GM18517 (cell line): ENCODE measurements at regions not wholly inside any gene's neighbourhood (a gene's known extent, or its start where the extent isn't known, plus 50 kb on each side); places are given as distances from the start of the nearest gene placed in this dataset.

Source experiments
- ATAC-seq: cut with Tn5 transposase; IDR thresholded peaks from one replicate; pipeline ENCODE4 v1.9.1; 2021; ENCODE audit warnings: mild to moderate bottlenecking, moderate library complexity; ENCODE audit not compliant: unreplicated experiment

DNA sequence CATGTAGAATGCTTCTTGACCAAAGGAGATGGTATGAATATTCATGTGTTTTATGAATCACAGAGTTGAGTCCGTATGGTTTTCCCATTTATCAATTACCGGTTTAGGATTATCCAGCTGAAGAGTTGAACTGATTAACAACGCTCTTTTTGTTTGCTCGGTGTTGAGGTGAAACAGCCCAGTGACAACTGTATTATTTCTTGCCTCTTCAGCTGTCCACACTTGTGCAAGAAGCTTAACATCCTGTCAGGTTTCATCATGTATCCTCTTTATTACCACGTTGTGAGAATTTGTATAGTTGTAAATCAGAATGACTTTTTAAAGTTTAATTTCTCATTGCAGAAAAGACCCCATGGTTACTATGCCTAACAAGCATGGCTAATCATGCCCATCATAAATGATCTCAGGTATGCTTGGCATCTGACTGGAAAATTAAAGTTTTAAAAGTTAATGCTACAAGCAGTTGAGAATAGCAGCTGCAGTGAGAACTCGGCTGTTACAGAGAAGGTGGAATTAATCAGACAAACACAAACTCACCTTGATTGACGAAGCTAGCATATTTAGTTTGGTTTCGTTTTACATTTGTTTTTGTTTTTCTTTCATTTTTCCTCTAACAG lies 563.2 kb upstream of the ADGRL2 start:
- no peak for ATAC-seq

DNA sequence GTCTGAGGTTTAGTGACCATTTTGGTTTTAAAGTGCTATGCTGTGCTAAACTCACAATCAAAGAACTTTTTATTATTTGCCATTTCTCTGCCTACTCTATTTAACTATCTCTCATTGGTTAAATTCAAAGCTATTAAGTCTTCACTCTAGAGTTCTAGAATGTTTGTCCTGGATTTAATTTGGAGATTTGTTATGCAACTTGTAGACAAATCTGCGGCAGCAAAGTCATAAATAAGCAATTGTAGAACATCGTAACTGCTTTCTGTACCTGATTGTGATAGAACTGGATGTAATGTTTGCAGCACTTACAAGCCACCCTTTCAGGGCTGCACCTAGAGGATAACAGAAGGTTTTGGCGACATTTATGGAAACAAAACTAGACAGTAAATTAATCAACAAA lies 566.5 kb upstream of the ADGRL2 start:
- ATAC-seq: no peak

DNA sequence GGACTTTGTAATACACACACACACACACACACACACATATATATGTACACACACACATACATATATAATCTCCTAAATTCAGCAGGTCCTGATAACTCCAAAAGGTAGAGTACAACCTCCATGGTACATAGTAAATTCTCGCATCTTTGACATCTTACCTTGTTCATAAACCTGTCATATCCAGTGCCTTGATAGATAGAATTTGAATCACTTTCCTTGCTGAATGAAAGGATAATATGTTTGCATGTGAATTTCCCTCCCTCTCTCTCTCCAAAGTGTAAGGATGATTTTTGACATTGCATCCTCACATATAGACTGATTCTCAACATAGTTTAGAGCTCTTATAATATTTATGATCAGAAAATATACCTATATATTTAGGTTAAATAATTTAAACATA lies 567.1 kb upstream of the ADGRL2 start:
- no peak for ATAC-seq

- no peak for ATAC-seq
Observed at GRCh38 chr1:81232420-81232819, 568.3 kb upstream of the ADGRL2 start.

DNA sequence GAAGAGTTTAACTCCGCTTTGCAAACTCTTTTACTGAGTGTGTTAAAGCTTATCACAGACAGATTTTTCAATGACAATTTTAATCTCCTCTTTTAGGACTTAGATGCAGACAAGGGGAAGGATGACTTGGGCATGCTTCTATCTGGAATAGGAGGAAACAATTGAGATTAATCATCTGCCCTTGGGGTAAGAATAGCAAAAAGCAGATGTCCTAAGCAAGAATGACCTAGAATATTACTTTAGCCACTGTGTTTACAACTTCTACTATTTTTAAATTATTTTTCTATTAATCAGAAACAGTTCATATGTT lies 569.0 kb upstream of the ADGRL2 start:
- ATAC-seq: no peak

GRCh38 chr1:81230983-81231728 lies 569.6 kb upstream of the ADGRL2 start:
- no peak for ATAC-seq

DNA sequence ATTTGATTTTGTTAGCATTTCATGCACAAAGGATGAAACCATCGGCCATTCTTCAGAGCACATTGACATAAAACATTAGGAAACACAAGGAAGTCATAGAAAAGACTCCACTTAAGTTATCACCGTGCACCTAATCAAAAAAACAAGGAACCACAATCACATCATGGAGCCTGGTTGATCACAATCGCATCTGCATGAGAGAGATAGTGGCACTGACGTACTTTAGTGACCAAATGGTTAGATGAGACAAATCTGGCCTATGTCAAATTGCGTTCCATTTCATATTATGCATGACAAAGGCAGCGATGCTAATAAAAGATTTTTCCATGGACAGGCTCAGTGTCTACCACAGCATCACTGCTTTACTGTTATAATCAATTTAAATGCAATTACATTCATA lies 571.8 kb upstream of the ADGRL2 start:
- no peak for ATAC-seq

- ATAC-seq: no peak
Observed at GRCh38 chr1:81226603-81226928, 574.2 kb upstream of the ADGRL2 start.

GRCh38 chr1:81225789-81226602 lies 574.7 kb upstream of the ADGRL2 start:
- ATAC-seq: no peak

- ATAC-seq: no peak
Observed at GRCh38 chr1:81224222-81224621, 576.5 kb upstream of the ADGRL2 start.

DNA sequence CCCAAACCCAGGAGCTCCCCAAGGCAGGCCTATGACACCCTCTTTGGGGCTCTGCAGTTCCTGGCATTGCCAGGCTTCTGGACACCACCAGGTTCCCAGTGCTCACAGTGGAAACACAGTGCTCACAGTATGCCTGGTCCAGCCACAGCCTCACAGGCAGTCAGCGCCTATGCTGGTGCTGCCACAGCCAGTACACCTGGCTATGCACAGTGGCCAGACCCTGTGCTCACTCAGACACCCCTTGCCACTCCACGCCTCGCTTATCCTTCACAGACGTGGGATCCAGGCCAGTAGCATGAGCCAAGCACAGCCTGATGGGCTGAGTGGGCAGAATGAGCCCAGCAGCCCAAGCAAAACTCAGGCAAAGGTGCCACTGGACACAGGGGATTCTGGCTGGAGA lies 579.2 kb upstream of the ADGRL2 start:
- no peak for ATAC-seq

DNA sequence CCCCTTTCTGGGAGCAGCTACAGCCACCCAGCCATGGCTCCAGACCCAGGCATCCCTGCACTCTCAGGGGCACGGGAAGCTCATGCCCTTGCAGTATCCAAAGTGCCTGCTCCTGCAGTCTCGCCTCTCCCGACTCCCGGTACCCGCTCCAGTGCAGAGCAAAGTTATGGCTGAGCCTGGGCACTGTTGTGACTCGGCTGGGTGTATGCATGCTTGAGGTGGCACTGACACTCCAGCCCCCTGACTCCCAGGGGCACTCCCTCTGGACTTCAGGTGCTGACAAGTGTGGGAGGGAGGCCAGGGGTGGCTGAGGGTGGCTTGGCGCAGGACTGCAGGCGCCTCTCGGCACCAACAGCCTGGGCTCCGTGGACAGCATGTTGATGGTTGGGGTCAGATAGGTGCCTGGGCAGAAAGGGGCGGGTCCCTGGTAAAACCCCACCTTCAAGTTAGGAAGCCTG lies 580.1 kb upstream of the ADGRL2 start:
- no peak for ATAC-seq

- ATAC-seq: no peak
Observed at GRCh38 chr1:81217058-81217457, 583.7 kb upstream of the ADGRL2 start.

- ATAC-seq: no peak
Observed at GRCh38 chr1:81213279-81213678, 587.5 kb upstream of the ADGRL2 start.

- ATAC-seq: no peak
Observed at GRCh38 chr1:81209461-81209860, 591.3 kb upstream of the ADGRL2 start.

GRCh38 chr1:81208441-81208840 lies 592.3 kb upstream of the ADGRL2 start:
- no peak for ATAC-seq

- no peak for ATAC-seq
Observed at GRCh38 chr1:81205956-81206355, 594.8 kb upstream of the ADGRL2 start.

GRCh38 chr1:81201779-81202178 lies 599.0 kb upstream of the ADGRL2 start:
- ATAC-seq: no peak

DNA sequence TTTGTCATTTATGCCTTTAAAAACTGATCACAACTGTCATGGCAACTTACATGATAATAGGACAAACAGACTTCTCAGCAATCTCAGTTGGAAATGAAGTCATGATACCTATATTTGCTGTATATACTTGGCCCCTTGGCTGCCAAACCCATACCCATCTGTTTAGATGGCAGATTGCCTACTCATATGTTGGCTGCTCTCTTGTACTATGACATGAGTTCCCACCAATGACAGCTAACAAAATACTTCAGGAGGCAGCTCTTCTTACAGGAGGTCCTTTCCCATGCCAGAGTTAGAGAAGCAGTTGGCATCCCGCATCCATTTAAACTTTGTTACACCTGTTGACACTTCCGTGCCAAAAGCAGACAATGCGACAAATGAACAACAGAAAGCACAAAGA lies 603.1 kb upstream of the ADGRL2 start:
- no peak for ATAC-seq

GRCh38 chr1:81192647-81193642 lies 607.8 kb upstream of the ADGRL2 start:
- ATAC-seq: no peak

GRCh38 chr1:81190003-81190402 lies 610.7 kb upstream of the ADGRL2 start:
- no peak for ATAC-seq
